ENCODE measurements at regions not wholly inside any gene's neighbourhood (a gene's known extent, or its start where the extent isn't known, plus 50 kb on each side); places are given as distances from the start of the nearest gene placed in this dataset.

DNA sequence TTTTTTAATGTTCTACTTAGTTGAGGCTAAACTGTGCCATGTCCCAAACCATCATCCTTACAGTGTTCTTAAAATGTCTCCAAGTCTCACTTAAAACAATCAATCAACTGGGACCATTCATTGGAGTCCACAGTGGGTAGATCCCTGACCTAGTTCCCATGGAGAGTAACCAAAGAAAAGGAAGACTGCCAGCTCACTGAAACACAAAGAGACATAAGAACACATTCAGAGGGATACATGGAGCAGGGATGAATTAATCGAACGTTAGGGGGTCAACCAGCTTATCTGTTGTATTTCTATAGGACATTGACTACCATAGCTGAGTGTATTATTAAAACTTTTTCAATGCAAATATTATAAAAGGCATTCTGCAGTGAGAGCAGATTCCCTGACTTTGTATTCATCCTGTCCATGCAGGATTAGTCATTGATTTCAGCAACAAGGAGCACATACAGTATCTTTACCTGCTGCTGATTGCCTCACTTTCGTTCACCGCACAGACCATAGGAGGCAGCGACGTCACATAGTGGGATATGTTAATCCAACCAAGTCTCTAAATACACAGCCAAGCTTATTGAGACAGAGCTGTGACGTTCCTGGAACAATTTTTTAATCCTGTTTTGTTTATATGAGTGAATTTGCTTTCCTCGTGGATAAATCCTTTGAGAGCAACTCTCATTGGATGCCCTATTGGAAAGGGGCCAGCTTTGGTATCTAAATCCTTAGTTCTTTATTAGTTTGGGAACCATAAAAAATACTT lies 364.9 kb upstream of the RBMS3 start:
- Mint-ChIP-seq H3K36me3 (ENCODE audit: low read depth) (no peaks in the 10 kb centered on the region), H3K27me3 (ENCODE audit: low read depth) (peaks cover 1% of the 10 kb centered on the region), H3K4me3 (ENCODE audit: unreplicated experiment) (peak overlapping the region; percentile 60), H3K27ac (ENCODE audit: unreplicated experiment) (peak overlapping the region; percentile 39), H3K9me3 (ENCODE audit: low read depth) (no peaks in the 10 kb centered on the region), H3K4me1 (ENCODE audit: low read depth) (peaks cover 17% of the 10 kb centered on the region)
- TF ChIP-seq, protein P1, sequence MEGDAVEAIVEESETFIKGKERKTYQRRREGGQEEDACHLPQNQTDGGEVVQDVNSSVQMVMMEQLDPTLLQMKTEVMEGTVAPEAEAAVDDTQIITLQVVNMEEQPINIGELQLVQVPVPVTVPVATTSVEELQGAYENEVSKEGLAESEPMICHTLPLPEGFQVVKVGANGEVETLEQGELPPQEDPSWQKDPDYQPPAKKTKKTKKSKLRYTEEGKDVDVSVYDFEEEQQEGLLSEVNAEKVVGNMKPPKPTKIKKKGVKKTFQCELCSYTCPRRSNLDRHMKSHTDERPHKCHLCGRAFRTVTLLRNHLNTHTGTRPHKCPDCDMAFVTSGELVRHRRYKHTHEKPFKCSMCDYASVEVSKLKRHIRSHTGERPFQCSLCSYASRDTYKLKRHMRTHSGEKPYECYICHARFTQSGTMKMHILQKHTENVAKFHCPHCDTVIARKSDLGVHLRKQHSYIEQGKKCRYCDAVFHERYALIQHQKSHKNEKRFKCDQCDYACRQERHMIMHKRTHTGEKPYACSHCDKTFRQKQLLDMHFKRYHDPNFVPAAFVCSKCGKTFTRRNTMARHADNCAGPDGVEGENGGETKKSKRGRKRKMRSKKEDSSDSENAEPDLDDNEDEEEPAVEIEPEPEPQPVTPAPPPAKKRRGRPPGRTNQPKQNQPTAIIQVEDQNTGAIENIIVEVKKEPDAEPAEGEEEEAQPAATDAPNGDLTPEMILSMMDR (IDR thresholded peaks at IDR 0.05): no peak
- no peak for DNase-seq (ENCODE audit: low spot score)

DNA sequence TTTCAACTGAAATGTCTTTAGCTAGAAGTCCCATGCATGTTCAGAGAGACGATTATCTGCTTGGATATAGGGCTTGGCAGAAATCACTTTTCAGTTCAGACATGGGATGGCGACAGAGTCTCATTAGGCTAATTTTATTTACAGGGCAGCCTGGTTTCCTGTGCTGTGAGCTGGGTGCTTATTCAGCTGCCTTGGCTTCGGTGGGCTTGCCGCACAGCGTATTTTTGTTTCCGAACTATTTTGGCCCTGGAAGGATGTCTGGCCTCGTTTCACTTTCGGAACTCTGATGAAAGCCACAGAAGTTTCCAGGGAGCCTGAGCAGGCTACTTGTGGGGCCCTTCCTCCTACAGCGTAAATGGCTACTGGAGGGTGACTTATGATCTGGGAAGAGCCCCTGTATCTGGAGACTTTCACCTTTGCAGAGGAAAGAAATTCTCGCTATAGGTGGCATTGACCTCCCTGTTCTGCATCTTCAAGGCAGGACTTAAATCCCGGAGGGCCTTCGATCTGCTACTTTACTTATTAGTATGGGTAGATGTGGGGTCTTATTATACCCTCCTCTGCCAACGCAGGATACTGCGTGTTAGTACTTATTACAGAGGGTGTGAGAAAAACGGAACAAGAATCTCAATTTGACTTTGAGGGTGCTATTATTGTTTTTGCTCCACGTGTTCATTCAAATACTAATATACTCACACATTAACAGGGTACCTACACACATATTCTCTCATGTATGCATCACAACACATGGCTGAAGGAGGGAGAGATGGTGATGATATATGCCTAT lies 364.0 kb upstream of the RBMS3 start:
- Mint-ChIP-seq H3K9me3 (ENCODE audit: low read depth) (no peaks in the 10 kb centered on the region), H3K4me1 (ENCODE audit: low read depth) (peaks cover 17% of the 10 kb centered on the region), H3K27me3 (ENCODE audit: low read depth) (peaks cover 1% of the 10 kb centered on the region), H3K4me3 (ENCODE audit: unreplicated experiment) (peak overlapping the region; percentile 60), H3K27ac (ENCODE audit: unreplicated experiment) (peak overlapping the region; percentile 28), H3K36me3 (ENCODE audit: low read depth) (no peaks in the 10 kb centered on the region)
- no peak for DNase-seq (ENCODE audit: low spot score)
- TF ChIP-seq, protein P1 (IDR thresholded peaks at IDR 0.05): peak; percentile 84

DNA sequence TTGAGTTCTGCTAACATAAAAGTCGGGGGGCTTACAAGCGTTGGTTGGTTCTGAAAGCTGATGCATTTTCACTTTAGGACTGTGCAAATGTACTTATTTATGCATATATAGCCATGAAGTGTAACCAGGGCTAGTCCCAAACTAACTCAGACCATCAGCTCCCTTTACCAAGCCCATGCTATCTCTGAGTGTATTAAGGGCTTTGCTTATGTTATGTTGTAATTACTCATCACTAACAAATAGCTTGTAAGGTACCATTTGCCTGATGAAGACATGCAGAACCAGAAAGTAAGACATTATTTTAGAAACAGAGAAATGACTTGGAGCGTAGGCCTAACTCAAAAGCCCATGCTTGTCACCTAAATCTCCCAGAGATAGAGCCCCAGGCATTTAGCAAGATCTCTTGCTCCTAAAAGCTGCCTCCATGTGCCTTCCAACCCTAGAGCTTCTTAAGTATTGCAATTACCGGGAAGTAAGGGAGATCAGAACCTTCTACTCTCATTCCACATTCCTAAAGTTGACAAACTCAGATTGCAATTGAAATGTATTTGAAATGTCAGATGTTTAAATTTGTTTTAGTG lies 362.9 kb upstream of the RBMS3 start:
- Mint-ChIP-seq H3K4me1 (ENCODE audit: low read depth) (peaks cover 17% of the 10 kb centered on the region), H3K9me3 (ENCODE audit: low read depth) (no peaks in the 10 kb centered on the region), H3K4me3 (ENCODE audit: unreplicated experiment) (no peak overlapping the region), H3K27me3 (ENCODE audit: low read depth) (peaks cover 1% of the 10 kb centered on the region), H3K36me3 (ENCODE audit: low read depth) (no peaks in the 10 kb centered on the region), H3K27ac (ENCODE audit: unreplicated experiment) (no peak overlapping the region)
- TF ChIP-seq, protein P1 (IDR thresholded peaks at IDR 0.05): no peak
- no peak for DNase-seq (ENCODE audit: low spot score)

DNA sequence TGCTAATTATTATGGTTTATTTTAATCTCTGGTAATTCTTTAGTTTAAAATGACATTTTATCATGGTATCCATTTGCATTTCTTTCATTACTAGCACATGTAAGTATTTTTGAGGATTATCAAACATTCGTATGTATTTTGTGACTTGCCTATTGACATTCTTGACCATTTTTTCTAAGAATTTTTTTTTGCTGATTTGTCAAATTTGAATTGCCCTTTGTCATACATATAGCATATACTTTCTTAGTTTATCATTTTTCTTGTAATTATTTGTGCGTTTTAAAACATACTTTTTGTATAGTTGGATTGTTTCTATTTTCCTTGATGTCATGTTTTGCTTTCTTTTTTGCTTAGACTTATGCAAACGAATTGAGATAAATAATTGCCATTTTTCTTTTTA lies 358.5 kb upstream of the RBMS3 start:
- no peak overlapping the region for H3K27ac Mint-ChIP-seq (ENCODE audit: unreplicated experiment)
- no peak for DNase-seq (ENCODE audit: low spot score)
- peaks cover 1% of the 10 kb centered on the region for H3K27me3 Mint-ChIP-seq (ENCODE audit: low read depth)
- TF ChIP-seq, protein P1 (IDR thresholded peaks at IDR 0.05): no peak
- H3K4me1 Mint-ChIP-seq (ENCODE audit: low read depth): peaks cover 3% of the 10 kb centered on the region
- H3K4me3 Mint-ChIP-seq (ENCODE audit: unreplicated experiment): no peak overlapping the region
- no peaks in the 10 kb centered on the region for H3K36me3 Mint-ChIP-seq (ENCODE audit: low read depth)
- no peaks in the 10 kb centered on the region for H3K9me3 Mint-ChIP-seq (ENCODE audit: low read depth)

DNA sequence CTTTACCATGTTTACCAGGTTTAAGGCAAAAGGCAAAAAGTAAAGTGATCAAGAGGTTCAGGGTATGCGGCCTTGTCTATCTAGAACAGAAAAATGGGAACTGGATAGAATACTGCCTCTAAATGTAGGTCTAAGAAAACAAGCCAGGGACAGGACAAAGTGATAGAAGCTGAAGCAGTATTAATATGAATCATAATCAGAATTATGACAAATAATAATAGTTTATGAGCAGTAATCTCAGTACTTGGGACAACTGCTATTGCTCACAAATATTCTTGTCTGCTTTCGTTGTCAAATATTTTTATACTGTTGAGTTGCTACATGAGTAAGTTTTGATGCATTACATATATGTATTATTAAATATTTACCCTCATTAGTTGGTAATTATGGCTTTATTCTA lies 356.9 kb upstream of the RBMS3 start:
- Mint-ChIP-seq H3K27me3 (ENCODE audit: low read depth) (peaks cover under 1% of the 10 kb centered on the region), H3K4me3 (ENCODE audit: unreplicated experiment) (no peak overlapping the region), H3K4me1 (ENCODE audit: low read depth) (peaks cover 3% of the 10 kb centered on the region), H3K36me3 (ENCODE audit: low read depth) (no peaks in the 10 kb centered on the region), H3K27ac (ENCODE audit: unreplicated experiment) (no peak overlapping the region), H3K9me3 (ENCODE audit: low read depth) (no peaks in the 10 kb centered on the region)
- DNase-seq (ENCODE audit: low spot score): no peak
- TF ChIP-seq, protein P1 (IDR thresholded peaks at IDR 0.05): no peak

All from chondrocyte (in vitro differentiated cells).